Loucy (cell line): ENCODE measurements at regions not wholly inside any gene's neighbourhood (a gene's known extent, or its start where the extent isn't known, plus 50 kb on each side); places are given as distances from the start of the nearest gene placed in this dataset.

Experiments used
- H2AFZ ChIP-seq: fragments of 200-600 bp; sonication (generic); 2 replicates; pipeline ENCODE4 v1.6.0; 2016; ENCODE audit warnings: antibody characterized with exemption, mild to moderate bottlenecking, low read length, moderate library complexity
- H3F3A ChIP-seq: fragments of 200-600 bp; 2 replicates; pipeline ENCODE4 v1.6.0; 2016; ENCODE audit warnings: antibody characterized with exemption, low read depth, mild to moderate bottlenecking
- H3K27me3 ChIP-seq: fragments of 200-600 bp; sonication (generic); 2 replicates; pipeline ENCODE4 v1.6.1; 2014; ENCODE audit warnings: low read length, mild to moderate bottlenecking; ENCODE audit not compliant: insufficient read depth, poor library complexity, severe bottlenecking
- H3K36me3 ChIP-seq: fragments of 200-600 bp; sonication (generic); 2 replicates; pipeline ENCODE4 v1.6.1; 2016; ENCODE audit warnings: low read length; ENCODE audit not compliant: insufficient read depth
- H3K4me1 ChIP-seq: fragments of 200-600 bp; sonication (generic); 2 replicates; pipeline ENCODE4 v1.5.1; 2014; ENCODE audit warnings: low read length, mild to moderate bottlenecking; ENCODE audit not compliant: insufficient read depth, poor library complexity, severe bottlenecking
- H3K4me2 ChIP-seq: fragments of 200-600 bp; sonication (generic); 2 replicates; pipeline ENCODE4 v1.6.0; 2014; ENCODE audit warnings: antibody characterized with exemption, low read length, low read depth, mild to moderate bottlenecking; ENCODE audit not compliant: poor library complexity, severe bottlenecking
- H3K4me3 ChIP-seq: fragments of 200-600 bp; sonication (generic); 2 replicates; pipeline ENCODE4 v1.5.1; 2014; ENCODE audit warnings: low read length, mild to moderate bottlenecking, mixed read lengths; ENCODE audit not compliant: poor library complexity, severe bottlenecking
- H3K79me2 ChIP-seq: fragments of 200-600 bp; sonication (generic); 2 replicates; pipeline ENCODE4 v1.6.1; 2014; ENCODE audit warnings: low read length; ENCODE audit not compliant: insufficient read depth
- H3K9ac ChIP-seq: fragments of 200-600 bp; sonication (generic); 2 replicates; pipeline ENCODE4 v1.6.0; 2014; ENCODE audit warnings: mild to moderate bottlenecking, low read depth, low read length, moderate library complexity; ENCODE audit not compliant: poor library complexity, severe bottlenecking
- H3K9me2 ChIP-seq: fragments of 200-600 bp; sonication (generic); replicated peaks from 2 replicates; pipeline ENCODE4 v1.6.1; 2016; ENCODE audit warnings: low read depth, low read length, mixed read lengths
- H3K9me3 ChIP-seq: fragments of 200-600 bp; sonication (generic); 2 replicates; pipeline ENCODE4 v1.6.1; 2014; ENCODE audit warnings: mild to moderate bottlenecking, antibody characterized with exemption, low read length, low read depth; ENCODE audit not compliant: insufficient read depth
- H4K20me1 ChIP-seq: fragments of 200-600 bp; sonication (generic); 2 replicates; pipeline ENCODE4 v1.6.0; 2014; ENCODE audit warnings: antibody characterized with exemption, low read length, mild to moderate bottlenecking; ENCODE audit not compliant: insufficient read depth, poor library complexity, severe bottlenecking
- EZH2phosphoT487 ChIP-seq: fragments of 200-600 bp; IDR thresholded peaks from 2 replicates; pipeline ENCODE4 v1.6.1; 2018; ENCODE audit warnings: antibody characterized with exemption, mild to moderate bottlenecking, moderate library complexity, borderline replicate concordance
- TF ChIP-seq, protein P1 (sequence below): fragments of 200-600 bp; sonication (generic); conservative IDR thresholded peaks from 2 replicates; pipeline ENCODE4 v1.5.1; 2014; ENCODE audit warnings: mild to moderate bottlenecking, antibody characterized with exemption, low read length

DNA sequence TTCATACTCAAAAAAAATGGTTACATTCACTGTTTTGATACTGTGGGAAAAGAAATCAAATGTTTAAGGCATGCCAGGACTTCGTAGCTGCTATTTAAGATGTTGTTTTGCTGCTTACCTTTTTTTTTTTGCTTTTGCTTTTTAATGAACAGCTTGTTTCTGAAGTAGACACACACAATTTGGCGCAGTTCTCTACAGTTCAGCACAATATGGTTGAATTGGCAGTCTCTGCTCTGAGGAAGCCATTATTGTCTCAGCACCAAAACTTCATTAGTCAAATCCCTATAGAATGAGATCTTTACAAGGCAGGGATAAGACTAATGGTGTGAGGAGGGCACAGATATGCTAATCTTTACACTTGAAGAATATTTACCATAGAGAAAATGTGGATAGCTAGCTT lies 197.6 kb downstream of the SLITRK5 start:
- no peak for TF ChIP-seq EZH2phosphoT487
- TF ChIP-seq, protein P1, sequence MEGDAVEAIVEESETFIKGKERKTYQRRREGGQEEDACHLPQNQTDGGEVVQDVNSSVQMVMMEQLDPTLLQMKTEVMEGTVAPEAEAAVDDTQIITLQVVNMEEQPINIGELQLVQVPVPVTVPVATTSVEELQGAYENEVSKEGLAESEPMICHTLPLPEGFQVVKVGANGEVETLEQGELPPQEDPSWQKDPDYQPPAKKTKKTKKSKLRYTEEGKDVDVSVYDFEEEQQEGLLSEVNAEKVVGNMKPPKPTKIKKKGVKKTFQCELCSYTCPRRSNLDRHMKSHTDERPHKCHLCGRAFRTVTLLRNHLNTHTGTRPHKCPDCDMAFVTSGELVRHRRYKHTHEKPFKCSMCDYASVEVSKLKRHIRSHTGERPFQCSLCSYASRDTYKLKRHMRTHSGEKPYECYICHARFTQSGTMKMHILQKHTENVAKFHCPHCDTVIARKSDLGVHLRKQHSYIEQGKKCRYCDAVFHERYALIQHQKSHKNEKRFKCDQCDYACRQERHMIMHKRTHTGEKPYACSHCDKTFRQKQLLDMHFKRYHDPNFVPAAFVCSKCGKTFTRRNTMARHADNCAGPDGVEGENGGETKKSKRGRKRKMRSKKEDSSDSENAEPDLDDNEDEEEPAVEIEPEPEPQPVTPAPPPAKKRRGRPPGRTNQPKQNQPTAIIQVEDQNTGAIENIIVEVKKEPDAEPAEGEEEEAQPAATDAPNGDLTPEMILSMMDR = no peak
- no peaks in the 10 kb centered on the region for H3K27me3 ChIP-seq
- H3K9me2 ChIP-seq = no peaks in the 10 kb centered on the region
- no peaks in the 10 kb centered on the region for H3K79me2 ChIP-seq
- H3K4me1 ChIP-seq = no peaks in the 10 kb centered on the region
- no peaks in the 10 kb centered on the region for H4K20me1 ChIP-seq
- H3K9me3 ChIP-seq = no peaks in the 10 kb centered on the region
- H3K4me2 ChIP-seq = no peak overlapping the region
- no peak overlapping the region for H3K4me3 ChIP-seq
- H3K9ac ChIP-seq = no peak overlapping the region
- H3K36me3 ChIP-seq = no peaks in the 10 kb centered on the region
- no peak overlapping the region for H2AFZ ChIP-seq
- H3F3A ChIP-seq = no peaks in the 10 kb centered on the region

DNA sequence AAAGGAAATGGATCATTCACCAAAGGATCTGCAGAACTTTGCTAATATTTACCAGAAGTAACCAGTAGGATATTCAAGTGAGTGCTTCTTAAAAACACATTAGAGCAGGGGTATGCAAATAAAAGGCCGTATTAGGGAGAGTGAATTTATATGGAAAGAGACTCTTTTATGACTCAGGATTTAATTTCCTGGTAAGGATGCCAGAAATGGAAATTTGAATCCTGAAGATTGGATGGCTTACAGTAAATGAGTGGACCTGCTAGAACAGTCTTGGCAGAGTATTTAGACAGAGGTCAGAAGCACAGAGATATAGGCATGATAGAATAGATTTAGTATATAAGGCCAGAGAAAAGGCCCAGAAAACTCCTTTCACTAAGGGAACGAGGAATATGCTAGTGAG lies 201.6 kb downstream of the SLITRK5 start:
- no peak overlapping the region for H3K9ac ChIP-seq
- no peaks in the 10 kb centered on the region for H3K9me3 ChIP-seq
- H3K27me3 ChIP-seq = no peaks in the 10 kb centered on the region
- no peaks in the 10 kb centered on the region for H4K20me1 ChIP-seq
- no peak overlapping the region for H3K4me3 ChIP-seq
- H3K9me2 ChIP-seq = no peaks in the 10 kb centered on the region
- H3F3A ChIP-seq = no peaks in the 10 kb centered on the region
- no peaks in the 10 kb centered on the region for H3K79me2 ChIP-seq
- H3K4me1 ChIP-seq = no peaks in the 10 kb centered on the region
- H3K4me2 ChIP-seq = no peak overlapping the region
- TF ChIP-seq, protein P1 = no peak
- no peak for TF ChIP-seq EZH2phosphoT487
- H2AFZ ChIP-seq = no peak overlapping the region
- no peaks in the 10 kb centered on the region for H3K36me3 ChIP-seq

DNA sequence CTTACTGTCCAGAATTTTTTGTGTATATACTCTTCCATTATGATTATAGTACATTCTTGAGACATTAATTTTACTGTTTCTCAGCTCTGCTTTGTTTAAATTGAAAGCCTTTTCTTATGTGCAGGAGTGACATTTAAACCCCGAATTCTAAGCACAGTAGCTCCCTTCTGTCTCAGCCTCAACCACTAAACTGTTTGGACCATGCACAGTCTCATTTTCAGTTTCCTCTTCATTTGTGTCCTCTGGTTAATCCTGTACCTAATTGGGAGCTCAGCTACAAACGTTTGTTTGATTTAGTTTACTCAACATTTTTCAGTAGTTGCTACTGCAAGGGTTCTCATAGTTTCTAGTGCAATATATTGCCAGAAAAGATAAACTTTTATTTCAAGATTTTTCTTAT lies 206.3 kb downstream of the SLITRK5 start:
- Histone ChIP-seq H4K20me1 (no peaks in the 10 kb centered on the region), H3K4me3 (no peak overlapping the region), H3K9ac (no peak overlapping the region), H3K79me2 (no peaks in the 10 kb centered on the region), H3K9me2 (no peaks in the 10 kb centered on the region), H2AFZ (no peak overlapping the region), H3K27me3 (no peaks in the 10 kb centered on the region), H3K36me3 (no peaks in the 10 kb centered on the region), H3K4me2 (no peak overlapping the region), H3K9me3 (no peaks in the 10 kb centered on the region), H3F3A (no peaks in the 10 kb centered on the region), H3K4me1 (no peaks in the 10 kb centered on the region)
- no peak for TF ChIP-seq EZH2phosphoT487
- TF ChIP-seq, protein P1 = no peak
